ENCODE measurements at regions not wholly inside any gene's neighbourhood (a gene's known extent, or its start where the extent isn't known, plus 50 kb on each side); places are given as distances from the start of the nearest gene placed in this dataset.

- Histone ChIP-seq H3K4me1 (replicated peaks) (no peaks in the 10 kb centered on the region), H3K4me3 (no peak overlapping the region), H3K36me3 (no peaks in the 10 kb centered on the region), H3K27ac (no peak overlapping the region), H3K9me3 (replicated peaks) (no peaks in the 10 kb centered on the region), H3K27me3 (replicated peaks) (no peaks in the 10 kb centered on the region)
- DNase-seq (ENCODE audit: low read depth in 1 of 2, low spot score in 2 of 2), result no peak
Observed at GRCh38 chr5:82809420-82810143, 267.6 kb downstream of the TMEM167A start.

- Histone ChIP-seq H3K4me1 (replicated peaks) (no peaks in the 10 kb centered on the region), H3K36me3 (no peaks in the 10 kb centered on the region), H3K27ac (no peak overlapping the region), H3K27me3 (replicated peaks) (no peaks in the 10 kb centered on the region), H3K4me3 (no peak overlapping the region), H3K9me3 (replicated peaks) (no peaks in the 10 kb centered on the region)
- no peak for DNase-seq (ENCODE audit: low read depth in 1 of 2, low spot score in 2 of 2)
Observed at GRCh38 chr5:82808960-82809359, 268.2 kb downstream of the TMEM167A start.

- Histone ChIP-seq H3K4me3 (no peak overlapping the region), H3K27me3 (replicated peaks) (no peaks in the 10 kb centered on the region), H3K4me1 (replicated peaks) (no peaks in the 10 kb centered on the region), H3K36me3 (no peaks in the 10 kb centered on the region), H3K9me3 (replicated peaks) (no peaks in the 10 kb centered on the region), H3K27ac (no peak overlapping the region)
- no peak for DNase-seq (ENCODE audit: low read depth in 1 of 2, low spot score in 2 of 2)
Observed at GRCh38 chr5:82807021-82807420, 270.2 kb downstream of the TMEM167A start.

- no peak overlapping the region for H3K4me3 ChIP-seq
- H3K27me3 ChIP-seq (replicated peaks), result no peaks in the 10 kb centered on the region
- no peak overlapping the region for H3K27ac ChIP-seq
- no peak for DNase-seq (ENCODE audit: low read depth in 1 of 2, low spot score in 2 of 2)
- H3K4me1 ChIP-seq (replicated peaks), result no peaks in the 10 kb centered on the region
- H3K9me3 ChIP-seq (replicated peaks), result no peaks in the 10 kb centered on the region
- H3K36me3 ChIP-seq, result no peaks in the 10 kb centered on the region
Observed at GRCh38 chr5:82806513-82806912, 270.7 kb downstream of the TMEM167A start.

- Histone ChIP-seq H3K4me1 (replicated peaks) (no peaks in the 10 kb centered on the region), H3K27me3 (replicated peaks) (no peaks in the 10 kb centered on the region), H3K27ac (no peak overlapping the region), H3K4me3 (no peak overlapping the region), H3K9me3 (replicated peaks) (no peaks in the 10 kb centered on the region), H3K36me3 (no peaks in the 10 kb centered on the region)
- no peak for DNase-seq (ENCODE audit: low read depth in 1 of 2, low spot score in 2 of 2)
Observed at GRCh38 chr5:82804155-82804690, 273.0 kb downstream of the TMEM167A start.

- no peak overlapping the region for H3K27ac ChIP-seq
- H3K27me3 ChIP-seq (replicated peaks), result no peaks in the 10 kb centered on the region
- no peaks in the 10 kb centered on the region for H3K4me1 ChIP-seq (replicated peaks)
- no peaks in the 10 kb centered on the region for H3K36me3 ChIP-seq
- H3K9me3 ChIP-seq (replicated peaks), result no peaks in the 10 kb centered on the region
- no peak overlapping the region for H3K4me3 ChIP-seq
- DNase-seq (ENCODE audit: low read depth in 1 of 2, low spot score in 2 of 2), result no peak
Observed at GRCh38 chr5:82802954-82803353, 274.2 kb downstream of the TMEM167A start.

- Histone ChIP-seq H3K36me3 (no peaks in the 10 kb centered on the region), H3K4me3 (no peak overlapping the region), H3K4me1 (replicated peaks) (no peaks in the 10 kb centered on the region), H3K9me3 (replicated peaks) (no peaks in the 10 kb centered on the region), H3K27me3 (replicated peaks) (no peaks in the 10 kb centered on the region), H3K27ac (no peak overlapping the region)
- no peak for DNase-seq (ENCODE audit: low read depth in 1 of 2, low spot score in 2 of 2)
Observed at GRCh38 chr5:82800826-82801225, 276.4 kb downstream of the TMEM167A start.

- Histone ChIP-seq H3K27ac (no peak overlapping the region), H3K9me3 (replicated peaks) (no peaks in the 10 kb centered on the region), H3K4me3 (no peak overlapping the region), H3K27me3 (replicated peaks) (no peaks in the 10 kb centered on the region), H3K36me3 (no peaks in the 10 kb centered on the region), H3K4me1 (replicated peaks) (no peaks in the 10 kb centered on the region)
- DNase-seq (ENCODE audit: low read depth in 1 of 2, low spot score in 2 of 2), result no peak
Observed at GRCh38 chr5:82799361-82800077, 277.7 kb downstream of the TMEM167A start.

GRCh38 chr5:82798676-82799075, 278.5 kb downstream of the TMEM167A start:
- no peaks in the 10 kb centered on the region for H3K4me1 ChIP-seq (replicated peaks)
- no peak overlapping the region for H3K4me3 ChIP-seq
- no peaks in the 10 kb centered on the region for H3K36me3 ChIP-seq

GRCh38 chr5:82796643-82797416, 280.4 kb downstream of the TMEM167A start:
- Histone ChIP-seq H3K9me3 (replicated peaks) (no peaks in the 10 kb centered on the region), H3K27ac (no peak overlapping the region), H3K4me1 (replicated peaks) (no peaks in the 10 kb centered on the region), H3K36me3 (no peaks in the 10 kb centered on the region), H3K4me3 (no peak overlapping the region), H3K27me3 (replicated peaks) (no peaks in the 10 kb centered on the region)
- DNase-seq (ENCODE audit: low read depth in 1 of 2, low spot score in 2 of 2), result no peak

More at GRCh38 chr5:82798676-82799075, 278.5 kb downstream of the TMEM167A start:
- H3K27ac ChIP-seq, result no peak overlapping the region
- no peaks in the 10 kb centered on the region for H3K9me3 ChIP-seq (replicated peaks)
- DNase-seq (ENCODE audit: low read depth in 1 of 2, low spot score in 2 of 2), result no peak
- no peaks in the 10 kb centered on the region for H3K27me3 ChIP-seq (replicated peaks)

GRCh38 chr5:82794876-82795275, 282.3 kb downstream of the TMEM167A start:
- Histone ChIP-seq H3K4me3 (no peak overlapping the region), H3K9me3 (replicated peaks) (no peaks in the 10 kb centered on the region), H3K36me3 (no peaks in the 10 kb centered on the region), H3K4me1 (replicated peaks) (no peaks in the 10 kb centered on the region), H3K27ac (no peak overlapping the region), H3K27me3 (replicated peaks) (no peaks in the 10 kb centered on the region)
- DNase-seq (ENCODE audit: low read depth in 1 of 2, low spot score in 2 of 2), result no peak

GRCh38 chr5:82793808-82794419, 283.3 kb downstream of the TMEM167A start:
- Histone ChIP-seq H3K4me3 (no peak overlapping the region), H3K9me3 (replicated peaks) (no peaks in the 10 kb centered on the region), H3K27me3 (replicated peaks) (no peaks in the 10 kb centered on the region), H3K36me3 (no peaks in the 10 kb centered on the region), H3K4me1 (replicated peaks) (no peaks in the 10 kb centered on the region), H3K27ac (no peak overlapping the region)
- DNase-seq (ENCODE audit: low read depth in 1 of 2, low spot score in 2 of 2), result peak in 1 of 2 experiments; percentile 42

GRCh38 chr5:82792096-82792495, 285.1 kb downstream of the TMEM167A start:
- Histone ChIP-seq H3K27me3 (replicated peaks) (no peaks in the 10 kb centered on the region), H3K9me3 (replicated peaks) (no peaks in the 10 kb centered on the region), H3K4me3 (no peak overlapping the region), H3K27ac (no peak overlapping the region), H3K36me3 (no peaks in the 10 kb centered on the region), H3K4me1 (replicated peaks) (no peaks in the 10 kb centered on the region)
- DNase-seq (ENCODE audit: low read depth in 1 of 2, low spot score in 2 of 2), result no peak

All from SJSA1 (cell line).